K562 (cell line): ENCODE measurements at regions not wholly inside any gene's neighbourhood (a gene's known extent, or its start where the extent isn't known, plus 50 kb on each side); places are given as distances from the start of the nearest gene placed in this dataset.

ENCODE experiments used
- ATAC-seq: fragments of 200-7000 bp; cut with Tn5 transposase; 3 replicates; pipeline ENCODE4 v1.9.1; 2020; ENCODE audit warnings: moderate library complexity
- BruUV-seq: library from RNA; stranded (reverse); fragments of 400-500 nt; replicated peaks from 2 replicates; lab custom pipeline; 2021; lab: Mats Ljungman, UMichigan
- CTCF ChIA-PET: fragments of 300-600 bp; formaldehyde crosslinking; extraction: SDS; loops from one replicate; lab custom pipeline; 2021; ENCODE audit warnings: low intra/inter-chr PET ratio; lab: Yijun Ruan, JAX
- POLR2A ChIA-PET: fragments of 300-600, 350-650 bp; sonication (Branson Sonifier 250); formaldehyde crosslinking; extraction: SDS; loops from one replicate; lab custom pipeline; 2021; ENCODE audit warnings: antibody characterized with exemption, inconsistent platforms; lab: Yijun Ruan, JAX
- DNase-seq, 4 experiments: peaks; one replicate each; pipeline versions ENCODE4 v3.0.0 to v3.0.0-alpha.2; 2011 to 2018; ENCODE audit warnings: low spot score in 3 of 4, mixed read lengths in 3 of 4; ENCODE audit errors: extremely low read depth in 1 of 4
- FAIRE-seq: peaks from 2 replicates; lab custom pipeline; 2011; peaks lifted over from hg19 to GRCh38; lab: Jason Lieb, UNC
- H2AFZ ChIP-seq: 2 replicates; pipeline ENCODE4 v1.6.0; 2011; ENCODE audit warnings: low read depth, low read length, control low read depth, inconsistent platforms
- H3K27ac ChIP-seq: fragments of 200-600 bp; 3 replicates; pipeline ENCODE4 v1.8.0; 2011; ENCODE audit warnings: low read depth, mild to moderate bottlenecking, control low read depth, inconsistent platforms, low read length, moderate library complexity, mixed read lengths; ENCODE audit errors: extremely low read depth
- H3K27me3 ChIP-seq, 2 experiments: fragments of 300-600 bp in 1 of 2; 2 replicates in 1 of 2; 3 replicates in 1 of 2; pipeline versions ENCODE4 v1.6.0 to v1.8.0; 2011; ENCODE audit warnings: inconsistent platforms in 2 of 2, low read length in 2 of 2, mild to moderate bottlenecking in 1 of 2, mixed read lengths in 1 of 2, moderate library complexity in 1 of 2; ENCODE audit not compliant: control insufficient read depth in 2 of 2, insufficient read depth in 2 of 2
- H3K36me3 ChIP-seq: fragments of 300-600 bp; 3 replicates; pipeline ENCODE4 v1.8.0; 2011; ENCODE audit warnings: mild to moderate bottlenecking, low read length, inconsistent platforms; ENCODE audit not compliant: control insufficient read depth, insufficient read depth
- H3K4me1 ChIP-seq, 2 experiments: fragments of 200-600 bp in 1 of 2; replicated peaks in 1 of 2; 2 replicates in 1 of 2; 3 replicates in 1 of 2; pipeline versions ENCODE4 v1.5.1 to v1.8.0; 2011; ENCODE audit warnings: inconsistent platforms in 2 of 2, low read length in 2 of 2, mild to moderate bottlenecking in 1 of 2, mixed read lengths in 1 of 2, moderate library complexity in 1 of 2; ENCODE audit not compliant: control insufficient read depth in 2 of 2, insufficient read depth in 2 of 2
- H3K4me2 ChIP-seq: 2 replicates; pipeline ENCODE4 v1.6.1; 2011; ENCODE audit warnings: low read length, control low read depth, inconsistent platforms, mixed read lengths; ENCODE audit not compliant: insufficient read depth
- H3K4me3 ChIP-seq: fragments of 200-600 bp; sonication (generic), shearing (Covaris generic); 2 replicates; pipeline ENCODE4 v1.5.1; 2016; ENCODE audit warnings: control low read depth, inconsistent platforms
- H3K79me2 ChIP-seq: fragments of 200-600 bp; 3 replicates; pipeline ENCODE4 v1.8.0; 2011; ENCODE audit warnings: low read length, inconsistent platforms; ENCODE audit not compliant: control insufficient read depth, insufficient read depth
- H3K9ac ChIP-seq, 2 experiments: 2 replicates each; pipeline versions ENCODE4 v1.6.0 to v1.6.1; 2011; ENCODE audit warnings: low read depth in 2 of 2, low read length in 2 of 2, control low read depth in 1 of 2, inconsistent platforms in 1 of 2, mild to moderate bottlenecking in 1 of 2, mixed read lengths in 1 of 2; ENCODE audit not compliant: insufficient read depth in 1 of 2
- H3K9me1 ChIP-seq: one replicate; pipeline ENCODE4 v1.6.0; 2011; ENCODE audit warnings: inconsistent platforms, mild to moderate bottlenecking, low read length, moderate library complexity; ENCODE audit not compliant: control insufficient read depth, insufficient read depth
- H3K9me3 ChIP-seq: replicated peaks from 2 replicates; pipeline ENCODE4 v1.5.1; 2011; ENCODE audit warnings: low read depth, low read length, inconsistent platforms; ENCODE audit not compliant: control insufficient read depth, insufficient read depth
- H4K20me1 ChIP-seq: replicated peaks from 2 replicates; pipeline ENCODE4 v1.6.1; 2011; ENCODE audit warnings: low read length, inconsistent platforms, mixed read lengths; ENCODE audit not compliant: control insufficient read depth, insufficient read depth
- ADNP ChIP-seq: fragments of 200-800 bp; sonication (Bioruptor generic); IDR thresholded peaks from 2 replicates; pipeline ENCODE4 v1.6.1; 2016; ENCODE audit warnings: missing genetic modification characterization, missing compliant biosample characterization
- KAT2B ChIP-seq: IDR thresholded peaks from one replicate; pipeline ENCODE4 v1.6.1; 2012; ENCODE audit warnings: low read depth, mild to moderate bottlenecking, control low read depth, inconsistent platforms, low read length, moderate library complexity
- NR3C1 ChIP-seq: sonication (generic); formaldehyde crosslinking; IDR thresholded peaks from 2 replicates; pipeline ENCODE4 v1.8.1; 2022; ENCODE audit warnings: missing genetic modification reagents
- NR4A1 ChIP-seq, 2 experiments: fragments of 250-450 bp in 1 of 2; fragments of 450-650 bp in 1 of 2; sonication (Bioruptor Pico) in 1 of 2; IDR thresholded peaks; 2 replicates each; pipeline versions ENCODE4 v1.4.0 to v1.6.1; 2016 to 2020; ENCODE audit warnings: mild to moderate bottlenecking in 2 of 2, missing compliant biosample characterization in 1 of 2, missing genetic modification characterization in 1 of 2, moderate library complexity in 1 of 2
- RBM17 ChIP-seq: fragments of 200-400 bp; formaldehyde crosslinking; IDR thresholded peaks from 2 replicates; pipeline ENCODE4 v1.6.1; 2017; ENCODE audit warnings: low read depth, mild to moderate bottlenecking, low read length, borderline replicate concordance
- SIRT6 ChIP-seq: IDR thresholded peaks from one replicate; pipeline ENCODE4 v1.6.1; 2012; ENCODE audit warnings: low read depth, mild to moderate bottlenecking, control low read depth, inconsistent platforms, low read length, moderate library complexity
- STAG1 ChIP-seq: sonication (generic); formaldehyde crosslinking; IDR thresholded peaks from 2 replicates; pipeline ENCODE4 v1.5.0; 2020; ENCODE audit warnings: missing genetic modification reagents, borderline replicate concordance
- TARDBP ChIP-seq: fragments of 450-650 bp; IDR thresholded peaks from 2 replicates; pipeline ENCODE4 v1.6.1; 2016
- THAP12 ChIP-seq: fragments of 250-450 bp; sonication (Bioruptor Pico); IDR thresholded peaks from 2 replicates; pipeline ENCODE4 v1.9.0; 2021; ENCODE audit warnings: mild to moderate bottlenecking, inconsistent platforms
- YBX1 ChIP-seq: fragments of 450-650 bp; IDR thresholded peaks from 2 replicates; pipeline ENCODE4 v1.7.1; 2016; ENCODE audit warnings: mild to moderate bottlenecking
- ZNF398 ChIP-seq: fragments of 250-450 bp; sonication (Bioruptor Pico); IDR thresholded peaks from 2 replicates; pipeline ENCODE4 v1.8.0; 2021; ENCODE audit warnings: moderate library complexity, mild to moderate bottlenecking, inconsistent platforms
- ZNF444 ChIP-seq: fragments of 250-450 bp; sonication (Bioruptor Pico); IDR thresholded peaks from 2 replicates; pipeline ENCODE4 v1.4.0; 2020; ENCODE audit warnings: mild to moderate bottlenecking, moderate library complexity
- ZNF740 ChIP-seq, 3 experiments: fragments of 200-800 bp in 1 of 3; sonication (Bioruptor generic) in 1 of 3; sonication (generic) in 1 of 3; formaldehyde crosslinking in 1 of 3; IDR thresholded peaks; 2 replicates each; pipeline versions ENCODE4 v1.6.1 to v1.8.0; 2016 to 2022; ENCODE audit warnings: mild to moderate bottlenecking in 2 of 3, missing compliant biosample characterization in 2 of 3, missing genetic modification characterization in 2 of 3, missing genetic modification reagents in 1 of 3
- ZSCAN32 ChIP-seq: fragments of 450-650 bp; formaldehyde crosslinking; IDR thresholded peaks from 2 replicates; pipeline ENCODE4 v1.4.0; 2020; ENCODE audit warnings: mild to moderate bottlenecking, moderate library complexity
- in situ Hi-C: fragments of 300-500 bp; cut with MboI; formaldehyde crosslinking; loops from 4 replicates; pipeline ENCODE4 v1.15.0; 2018; ENCODE audit warnings: inconsistent platforms, mixed read lengths
- intact Hi-C: fragments of 100-400 bp; cut with micrococcal nuclease; formaldehyde crosslinking; loops from 2 replicates; pipeline ENCODE4 v1.14.2; 2022

GRCh38 chr5:125612181-125612721 is 811.0 kb upstream of the GRAMD2B start (continued):
- TF ChIP-seq KAT2B (no peak), SIRT6 (no peak)

- H3K27ac ChIP-seq, result no peak overlapping the region
- FAIRE-seq (no peak), DNase-seq (no peak), ATAC-seq (no peak)
- H3K79me2 ChIP-seq, result no peaks in the 10 kb centered on the region
- no peaks in the 10 kb centered on the region for H3K36me3 ChIP-seq
- no peak overlapping the region for H3K4me2 ChIP-seq
- no peak overlapping the region for H3K9ac ChIP-seq
- CTCF ChIA-PET, result no interaction called here
- no peaks in the 10 kb centered on the region for H3K9me3 ChIP-seq
- H3K4me3 ChIP-seq, result no peak overlapping the region
- H3K9me1 ChIP-seq, result no peaks in the 10 kb centered on the region
- intact Hi-C loops (no loop called here), in situ Hi-C loops (no loop called here)
- no peak overlapping the region for H2AFZ ChIP-seq
- H3K4me1 ChIP-seq, result no peaks in the 10 kb centered on the region
- POLR2A ChIA-PET, result no interaction called here
- TF ChIP-seq THAP12 (CRISPR knock-in tag) (no peak), ZSCAN32 (CRISPR knock-in tag) (no peak), TARDBP (no peak), ADNP (tag) (no peak), ZNF444 (no peak), STAG1 (CRISPR knock-in tag) (no peak), NR3C1 (no peak), ZNF740 (CRISPR knock-in tag; IDR thresholded peaks at IDR 0.05) (no peak), ZNF740 (tag; IDR thresholded peaks at IDR 0.05) (no peak), ZNF398 (CRISPR knock-in tag) (no peak), RBM17 (no peak), YBX1 (no peak), NR4A1 (CRISPR knock-in tag; IDR thresholded peaks at IDR 0.05) (no peak), NR4A1 (tag; IDR thresholded peaks at IDR 0.05) (no peak)
- H3K27me3 ChIP-seq, result no peaks in the 10 kb centered on the region
- BruUV-seq, result no TSS peak
- no peaks in the 10 kb centered on the region for H4K20me1 ChIP-seq
Measured at GRCh38 chr5:125612776-125613175, 810.4 kb upstream of the GRAMD2B start.
